ENCODE measurements at regions not wholly inside any gene's neighbourhood (a gene's known extent, or its start where the extent isn't known, plus 50 kb on each side); places are given as distances from the start of the nearest gene placed in this dataset.

DNA sequence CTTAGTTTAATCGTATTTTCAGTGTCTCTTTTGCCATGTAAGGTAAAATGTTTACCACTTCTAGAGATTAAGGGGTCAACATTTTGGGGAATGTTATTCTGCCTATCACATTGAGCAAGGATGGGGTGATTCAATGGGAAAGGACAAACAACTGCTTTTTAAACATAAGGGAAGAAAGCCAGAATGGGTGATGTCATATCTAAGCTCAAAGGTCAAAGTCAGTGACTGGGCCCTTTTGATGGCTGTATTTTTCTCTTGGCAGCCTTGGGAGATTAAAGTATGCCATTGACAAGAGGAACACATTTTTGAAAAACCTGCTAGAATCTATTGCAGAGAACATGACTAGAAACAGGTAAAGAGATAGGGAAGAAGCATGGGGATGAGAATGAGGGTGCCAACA, 477.3 kb upstream of the IRAK1BP1 start:
- DNase-seq, result no peak

DNA sequence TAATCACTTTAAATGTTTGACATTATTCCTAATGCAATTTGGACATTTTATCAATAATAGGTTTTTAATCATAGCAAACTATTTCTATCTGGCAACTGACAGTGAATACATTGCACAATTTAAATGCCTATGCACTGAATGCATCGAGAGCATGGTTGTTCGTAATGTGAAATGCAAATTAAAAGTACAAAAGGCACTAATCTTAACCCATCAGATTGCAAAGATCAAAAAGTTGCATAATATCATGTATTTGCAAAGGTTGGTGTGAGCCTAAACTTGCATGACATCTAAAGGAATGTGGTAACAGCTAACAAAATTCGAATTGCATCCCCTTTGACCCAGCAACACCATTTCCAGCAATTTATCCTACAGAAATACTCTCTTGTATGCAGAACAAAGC, 469.9 kb upstream of the IRAK1BP1 start:
- no peaks in the 10 kb centered on the region for H3K27me3 ChIP-seq
- no peak overlapping the region for H3K4me3 ChIP-seq
- no peak for DNase-seq
- H3K36me3 ChIP-seq, result no peaks in the 10 kb centered on the region
- no peaks in the 10 kb centered on the region for H3K9me3 ChIP-seq (replicated peaks)
- H3K4me1 ChIP-seq, result no peaks in the 10 kb centered on the region
- no peak overlapping the region for H3K27ac ChIP-seq

More for the DNA sequence above, 477.3 kb upstream of the IRAK1BP1 start:
- no peak overlapping the region for H3K4me3 ChIP-seq
- H3K9me3 ChIP-seq (replicated peaks), result no peaks in the 10 kb centered on the region
- no peaks in the 10 kb centered on the region for H3K27me3 ChIP-seq
- no peaks in the 10 kb centered on the region for H3K4me1 ChIP-seq
- no peak overlapping the region for H3K27ac ChIP-seq
- H3K36me3 ChIP-seq, result no peaks in the 10 kb centered on the region

- Histone ChIP-seq H3K9me3 (replicated peaks) (no peaks in the 10 kb centered on the region), H3K27ac (no peak overlapping the region), H3K27me3 (no peaks in the 10 kb centered on the region), H3K4me1 (no peaks in the 10 kb centered on the region), H3K36me3 (no peaks in the 10 kb centered on the region), H3K4me3 (no peak overlapping the region)
- no peak for DNase-seq
Measured at GRCh38 chr6:78398292-78398691, 469.1 kb upstream of the IRAK1BP1 start.

- DNase-seq, result no peak
- H3K4me3 ChIP-seq, result no peak overlapping the region
- no peaks in the 10 kb centered on the region for H3K4me1 ChIP-seq
- no peak overlapping the region for H3K27ac ChIP-seq
- no peaks in the 10 kb centered on the region for H3K9me3 ChIP-seq (replicated peaks)
- H3K27me3 ChIP-seq, result no peaks in the 10 kb centered on the region
- no peaks in the 10 kb centered on the region for H3K36me3 ChIP-seq
Measured at GRCh38 chr6:78400076-78400475, 467.3 kb upstream of the IRAK1BP1 start.

GRCh38 chr6:78427386-78427785, 440.0 kb upstream of the IRAK1BP1 start:
- H3K4me3 ChIP-seq, result no peak overlapping the region
- no peak for DNase-seq
- no peaks in the 10 kb centered on the region for H3K9me3 ChIP-seq (replicated peaks)
- H3K36me3 ChIP-seq, result no peaks in the 10 kb centered on the region
- no peaks in the 10 kb centered on the region for H3K4me1 ChIP-seq
- no peak overlapping the region for H3K27ac ChIP-seq
- no peaks in the 10 kb centered on the region for H3K27me3 ChIP-seq

DNA sequence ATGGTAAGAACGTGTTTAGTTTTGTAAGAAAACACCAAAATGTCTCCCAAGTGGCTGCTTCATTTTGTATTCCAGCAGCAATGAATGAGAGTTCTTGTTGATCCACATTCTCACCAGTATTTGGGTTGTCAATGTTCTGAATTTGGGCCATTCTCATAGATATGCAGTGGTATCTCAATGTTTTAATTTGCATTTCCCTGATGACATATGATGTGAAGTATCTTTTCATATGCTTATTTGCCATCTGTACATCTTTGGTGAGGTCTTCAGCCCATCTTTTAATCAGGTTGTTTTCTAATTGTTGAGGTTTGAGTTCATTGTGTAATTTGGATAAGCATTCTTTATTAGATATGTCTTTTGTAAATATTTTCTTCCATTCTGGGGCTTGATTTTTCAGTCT, 436.8 kb upstream of the IRAK1BP1 start:
- Histone ChIP-seq H3K4me3 (no peak overlapping the region), H3K27ac (no peak overlapping the region), H3K4me1 (no peaks in the 10 kb centered on the region), H3K27me3 (no peaks in the 10 kb centered on the region), H3K36me3 (no peaks in the 10 kb centered on the region), H3K9me3 (replicated peaks) (no peaks in the 10 kb centered on the region)
- no peak for DNase-seq

DNA sequence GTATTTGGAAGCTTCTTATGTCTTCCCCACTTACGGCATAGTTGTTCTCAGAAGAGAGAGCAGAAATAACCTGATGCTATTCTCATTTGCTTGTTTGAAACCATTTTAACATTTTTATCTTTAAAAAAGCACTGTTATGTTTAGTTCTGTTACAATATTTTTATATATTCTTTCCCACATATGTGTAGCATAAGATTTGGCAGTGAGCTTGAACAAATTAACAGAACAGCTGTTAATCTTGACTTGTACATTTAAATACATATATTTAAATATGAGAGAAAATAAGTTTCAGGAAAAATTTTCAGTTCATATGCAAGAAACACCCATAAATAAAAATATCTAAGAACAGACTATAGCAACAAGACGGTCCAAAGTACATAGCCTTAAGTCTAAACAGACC, 431.7 kb upstream of the IRAK1BP1 start:
- Histone ChIP-seq H3K9me3 (replicated peaks) (no peaks in the 10 kb centered on the region), H3K4me3 (no peak overlapping the region), H3K36me3 (no peaks in the 10 kb centered on the region), H3K27me3 (no peaks in the 10 kb centered on the region), H3K4me1 (no peaks in the 10 kb centered on the region), H3K27ac (no peak overlapping the region)
- DNase-seq, result no peak

DNA sequence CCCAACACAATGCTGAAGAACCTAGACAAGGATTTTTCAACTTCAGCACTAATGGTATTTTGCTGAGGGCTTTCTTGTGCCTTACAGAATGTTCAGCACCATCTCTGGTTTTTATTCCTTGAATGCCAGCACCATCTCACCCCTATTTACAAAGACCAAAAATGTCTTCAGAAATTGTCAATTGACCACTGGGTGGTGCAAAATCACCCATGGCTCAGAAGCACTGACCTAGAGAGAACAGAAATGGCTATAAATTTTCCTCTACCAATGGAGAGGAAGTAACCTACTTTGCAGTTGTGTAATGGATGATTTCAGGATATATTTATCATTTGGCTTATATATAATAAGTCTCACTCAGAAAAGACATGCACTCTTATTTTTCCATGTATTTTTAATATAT, 431.0 kb upstream of the IRAK1BP1 start:
- no peaks in the 10 kb centered on the region for H3K9me3 ChIP-seq (replicated peaks)
- no peaks in the 10 kb centered on the region for H3K27me3 ChIP-seq
- peak in 1 of 2 experiments; percentile 14 for DNase-seq

DNA sequence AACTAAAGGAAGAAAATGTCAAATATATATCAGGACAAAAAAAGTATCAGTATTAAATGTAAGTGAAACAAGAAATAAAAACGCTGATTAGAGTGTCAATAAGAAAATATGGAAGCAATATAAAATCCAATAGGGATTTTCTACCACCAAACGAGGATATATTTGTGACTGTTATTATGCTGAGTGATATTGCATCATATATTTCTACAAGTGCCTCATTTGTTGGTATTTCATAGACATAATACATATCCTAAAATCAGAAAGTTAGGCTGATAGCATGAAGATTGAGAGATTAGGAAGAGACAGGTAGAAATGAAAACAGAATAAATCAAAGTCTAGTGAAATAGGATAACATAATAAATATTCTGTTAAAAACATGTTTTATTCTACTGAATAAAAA, 429.2 kb upstream of the IRAK1BP1 start:
- no peaks in the 10 kb centered on the region for H3K4me1 ChIP-seq
- H3K4me3 ChIP-seq, result no peak overlapping the region
- H3K27ac ChIP-seq, result no peak overlapping the region
- H3K36me3 ChIP-seq, result no peaks in the 10 kb centered on the region
- no peaks in the 10 kb centered on the region for H3K27me3 ChIP-seq
- H3K9me3 ChIP-seq (replicated peaks), result no peaks in the 10 kb centered on the region
- DNase-seq, result no peak

More for the DNA sequence above, 431.0 kb upstream of the IRAK1BP1 start:
- H3K27ac ChIP-seq, result no peak overlapping the region
- H3K4me1 ChIP-seq, result no peaks in the 10 kb centered on the region
- no peaks in the 10 kb centered on the region for H3K36me3 ChIP-seq
- H3K4me3 ChIP-seq, result no peak overlapping the region

GRCh38 chr6:78460711-78461110, 406.6 kb upstream of the IRAK1BP1 start:
- H3K36me3 ChIP-seq, result no peaks in the 10 kb centered on the region
- no peaks in the 10 kb centered on the region for H3K4me1 ChIP-seq
- H3K27me3 ChIP-seq, result no peaks in the 10 kb centered on the region
- H3K27ac ChIP-seq, result no peak overlapping the region
- no peak for DNase-seq
- H3K4me3 ChIP-seq, result no peak overlapping the region
- H3K9me3 ChIP-seq (replicated peaks), result no peaks in the 10 kb centered on the region

GRCh38 chr6:78462728-78463127, 404.6 kb upstream of the IRAK1BP1 start:
- no peak overlapping the region for H3K4me3 ChIP-seq
- DNase-seq, result no peak
- H3K27me3 ChIP-seq, result no peaks in the 10 kb centered on the region
- H3K36me3 ChIP-seq, result no peaks in the 10 kb centered on the region
- H3K4me1 ChIP-seq, result no peaks in the 10 kb centered on the region
- H3K27ac ChIP-seq, result no peak overlapping the region
- no peaks in the 10 kb centered on the region for H3K9me3 ChIP-seq (replicated peaks)

DNA sequence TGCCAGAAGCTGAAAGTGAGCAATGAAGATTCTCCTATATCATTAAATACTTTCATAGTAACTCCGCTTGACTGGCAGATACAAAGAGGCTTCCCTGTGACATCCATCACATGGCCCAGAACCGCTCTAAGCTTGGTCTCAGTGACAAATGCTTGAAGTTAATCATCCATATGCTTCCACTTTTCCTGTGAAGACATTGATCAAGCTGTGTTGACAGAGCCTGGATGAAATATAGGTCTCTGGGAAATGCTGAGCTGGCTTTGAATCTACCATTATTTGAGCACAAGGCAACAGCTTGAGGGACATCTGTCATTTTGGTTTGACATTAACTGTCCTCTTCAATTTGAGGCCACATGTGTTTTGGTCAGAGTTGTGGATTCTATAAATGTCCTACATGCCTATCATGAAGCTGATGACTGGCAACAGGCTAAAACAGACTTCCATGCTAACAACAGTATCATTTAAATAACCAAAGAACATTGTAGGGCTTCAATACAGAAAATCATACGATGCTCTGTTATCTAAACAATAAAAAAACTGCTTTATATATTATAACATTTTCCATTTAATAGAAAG, 402.2 kb upstream of the IRAK1BP1 start:
- Histone ChIP-seq H3K27ac (no peak overlapping the region), H3K27me3 (no peaks in the 10 kb centered on the region), H3K9me3 (replicated peaks) (no peaks in the 10 kb centered on the region), H3K4me1 (no peaks in the 10 kb centered on the region), H3K36me3 (no peaks in the 10 kb centered on the region), H3K4me3 (no peak overlapping the region)
- DNase-seq, result no peak

DNA sequence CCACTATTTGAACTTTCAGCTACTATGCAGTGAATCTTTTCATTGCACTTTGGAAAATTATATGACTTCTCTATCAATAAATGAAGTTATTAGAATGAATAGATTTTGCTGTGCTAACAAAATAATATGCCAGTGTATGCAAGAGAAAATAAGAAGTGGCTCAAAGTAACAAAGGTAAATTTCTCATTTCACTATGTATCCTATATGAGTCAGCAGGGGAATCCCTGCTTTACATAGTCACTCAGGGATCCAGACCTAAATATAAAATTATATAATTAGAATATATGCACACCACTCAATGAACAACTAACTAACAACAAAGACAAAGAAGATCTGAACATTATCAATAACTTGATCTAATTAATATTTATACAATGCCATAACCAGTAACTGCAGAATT, 390.8 kb upstream of the IRAK1BP1 start:
- no peak for DNase-seq
- H3K27ac ChIP-seq, result no peak overlapping the region
- no peaks in the 10 kb centered on the region for H3K36me3 ChIP-seq

DNA sequence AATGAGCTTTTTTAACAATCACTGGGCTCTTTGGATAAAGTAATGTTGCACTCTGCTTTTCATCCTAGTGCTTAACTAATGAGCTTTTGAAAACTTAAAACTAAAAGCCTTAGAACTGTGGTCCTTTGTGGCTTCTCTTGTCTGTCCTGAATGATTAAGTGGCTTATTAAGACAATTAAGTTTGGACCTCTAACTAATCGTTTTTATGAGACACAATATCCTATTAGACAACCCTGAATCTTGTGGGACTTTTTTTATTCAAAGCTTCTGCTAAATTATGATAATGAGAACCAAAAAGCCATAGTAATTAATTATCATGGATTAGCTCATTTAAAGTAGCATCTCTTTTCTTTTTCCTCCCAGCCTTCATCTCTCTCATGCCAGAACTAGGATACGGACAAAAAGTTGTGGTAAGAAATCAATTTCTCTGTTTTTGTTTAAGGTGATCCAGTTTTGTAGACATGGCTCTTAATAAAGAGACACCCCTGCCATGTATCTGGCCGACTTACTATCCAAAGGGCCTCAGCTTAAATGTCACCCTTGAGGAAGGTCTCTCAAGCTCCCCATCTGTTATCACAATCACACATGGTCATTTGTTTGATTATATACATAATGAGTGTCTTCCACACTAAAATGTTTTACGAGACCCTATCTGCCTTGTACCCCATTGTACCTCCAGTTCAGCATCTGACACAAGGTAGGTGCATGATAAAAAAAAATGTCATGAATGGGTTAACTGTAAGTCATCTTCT, 384.4 kb upstream of the IRAK1BP1 start:
- Histone ChIP-seq H3K27me3 (no peaks in the 10 kb centered on the region), H3K4me3 (no peak overlapping the region), H3K9me3 (replicated peaks) (no peaks in the 10 kb centered on the region), H3K36me3 (no peaks in the 10 kb centered on the region), H3K4me1 (no peaks in the 10 kb centered on the region), H3K27ac (no peak overlapping the region)
- DNase-seq, result no peak

More for the DNA sequence above, 390.8 kb upstream of the IRAK1BP1 start:
- Histone ChIP-seq H3K9me3 (replicated peaks) (no peaks in the 10 kb centered on the region), H3K4me3 (no peak overlapping the region), H3K27me3 (no peaks in the 10 kb centered on the region), H3K4me1 (no peaks in the 10 kb centered on the region)

DNA sequence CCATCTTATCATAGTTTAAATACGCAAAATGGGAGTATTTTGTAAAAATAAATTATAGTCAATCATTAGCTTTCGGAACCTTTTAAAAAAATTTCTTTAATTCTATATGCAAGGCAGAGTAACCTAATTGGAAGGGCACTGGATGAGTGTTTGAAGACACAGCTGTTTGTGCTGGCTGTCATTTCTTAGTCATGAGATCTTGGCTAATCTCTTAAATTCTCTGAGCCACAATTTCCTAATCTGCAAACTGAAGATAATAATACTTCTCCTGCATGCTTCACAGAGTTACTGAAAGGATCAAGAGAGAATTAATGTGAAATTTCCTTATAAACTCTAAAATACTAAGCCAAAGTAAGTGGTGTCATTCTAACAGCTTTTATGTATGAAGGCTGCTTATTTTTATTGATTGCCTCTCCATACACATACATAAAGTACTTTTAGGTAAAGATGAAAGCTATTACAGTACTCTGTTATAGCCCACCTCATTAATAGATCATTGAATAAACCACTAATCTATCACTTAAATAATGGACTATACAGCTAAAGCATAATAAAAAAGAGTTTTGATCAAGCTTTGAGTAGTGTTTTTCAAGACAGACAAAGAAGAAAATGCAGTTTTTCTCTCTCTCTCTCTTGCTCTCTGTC, 383.7 kb upstream of the IRAK1BP1 start:
- Histone ChIP-seq H3K27me3 (no peaks in the 10 kb centered on the region), H3K36me3 (no peaks in the 10 kb centered on the region), H3K4me1 (no peaks in the 10 kb centered on the region), H3K27ac (peak overlapping the region; percentile 20; the same call in 1 of the 2 replicates), H3K9me3 (replicated peaks) (no peaks in the 10 kb centered on the region), H3K4me3 (no peak overlapping the region)
- DNase-seq, result no peak
